ENCODE measurements at regions not wholly inside any gene's neighbourhood (a gene's known extent, or its start where the extent isn't known, plus 50 kb on each side); places are given as distances from the start of the nearest gene placed in this dataset.

GRCh38 chr7:18157233-18157632 is 129.6 kb upstream of the PRPS1L1 start:
- Histone ChIP-seq H2AK5ac (ENCODE audit: low read depth, low read length) (no peak overlapping the region), H2BK15ac (ENCODE audit: low read length) (no peak overlapping the region), H3K27me3 (ENCODE audit: control insufficient read depth in 3 of 3, insufficient read depth in 3 of 3, low read depth in 1 of 3, low read length in 3 of 3) (no peaks in the 10 kb centered on the region), H2BK120ac (ENCODE audit: low read depth, low read length) (no peak overlapping the region), H3K9ac (ENCODE audit: low read depth, low read length, poor library complexity) (no peak overlapping the region), H3K9me3 (replicated peaks in 1 of 2; ENCODE audit: control insufficient read depth in 2 of 2, insufficient read depth in 1 of 2, low read depth in 1 of 2, low read length in 2 of 2) (no peaks in the 10 kb centered on the region), H3K79me1 (ENCODE audit: low read depth, low read length) (no peaks in the 10 kb centered on the region), H3K18ac (ENCODE audit: low read length) (no peak overlapping the region), H3K4me1 (ENCODE audit: control insufficient read depth in 2 of 2, insufficient read depth in 1 of 2, low read depth in 1 of 2, low read length in 2 of 2) (no peaks in the 10 kb centered on the region), H4K91ac (ENCODE audit: low read depth, low read length, poor library complexity) (no peak overlapping the region), H3K4ac (ENCODE audit: low read length) (no peak overlapping the region), H4K8ac (ENCODE audit: low read depth, low read length) (no peak overlapping the region), H3K4me3 (ENCODE audit: low read length in 2 of 2) (no peak overlapping the region), H3K14ac (ENCODE audit: low read length) (no peak overlapping the region), H2BK12ac (ENCODE audit: low read length) (no peak overlapping the region), H2BK5ac (ENCODE audit: low read length) (no peak overlapping the region), H2AFZ (ENCODE audit: low read length) (no peak overlapping the region), H3K23ac (ENCODE audit: low read depth, low read length, poor library complexity) (no peak overlapping the region), H3K4me2 (ENCODE audit: insufficient read depth, low read length, poor library complexity, severe bottlenecking) (no peak overlapping the region), H3K36me3 (replicated peaks in 1 of 2; ENCODE audit: control insufficient read depth in 2 of 2, insufficient read depth in 2 of 2, low read length in 2 of 2) (no peaks in the 10 kb centered on the region), H3K27ac (replicated peaks; ENCODE audit: low read length) (no peak overlapping the region)
- no CpG with 5 or more reads among the region's 1 CpG for WGBS, 2 donors (ENCODE audit: extremely low coverage in 2 of 2, insufficient read length in 2 of 2, insufficient replicate concordance in 1 of 2)
- DNase-seq (ENCODE audit: low spot score) = no peak

DNA sequence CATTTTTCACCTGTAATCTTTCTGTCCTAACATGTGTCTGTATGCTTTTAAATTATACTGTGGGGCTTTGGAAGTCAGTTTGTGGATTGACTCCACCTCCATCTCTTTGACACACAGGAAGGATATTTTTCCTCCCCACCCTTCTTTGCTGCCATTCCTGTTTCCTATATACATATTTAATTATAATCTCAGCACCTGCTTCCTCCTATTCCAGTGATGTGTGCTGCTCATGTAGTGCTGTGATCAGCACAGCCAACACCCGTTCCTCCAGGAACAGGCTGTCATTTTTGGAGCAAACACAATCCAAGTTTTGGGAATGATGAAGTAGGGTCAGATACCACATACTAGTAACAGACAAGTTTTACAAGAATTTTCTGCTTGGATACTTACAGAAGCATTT is 135.0 kb upstream of the PRPS1L1 start:
- no peaks in the 10 kb centered on the region for H3K4me1 ChIP-seq (ENCODE audit: control insufficient read depth in 2 of 2, insufficient read depth in 1 of 2, low read depth in 1 of 2, low read length in 2 of 2)
- H3K79me1 ChIP-seq (ENCODE audit: low read depth, low read length) = no peaks in the 10 kb centered on the region
- H3K9me3 ChIP-seq (replicated peaks in 1 of 2; ENCODE audit: control insufficient read depth in 2 of 2, insufficient read depth in 1 of 2, low read depth in 1 of 2, low read length in 2 of 2) = no peaks in the 10 kb centered on the region
- WGBS, 2 donors (ENCODE audit: extremely low coverage in 2 of 2, insufficient read length in 2 of 2, insufficient replicate concordance in 1 of 2) = no CpG with 5 or more reads among the region's 1 CpG
- no peak overlapping the region for H3K23ac ChIP-seq (ENCODE audit: low read depth, low read length, poor library complexity)
- no peak overlapping the region for H2AK5ac ChIP-seq (ENCODE audit: low read depth, low read length)
- H2BK120ac ChIP-seq (ENCODE audit: low read depth, low read length) = no peak overlapping the region
- H3K4me2 ChIP-seq (ENCODE audit: insufficient read depth, low read length, poor library complexity, severe bottlenecking) = no peak overlapping the region
- no peak for DNase-seq (ENCODE audit: low spot score)
- no peaks in the 10 kb centered on the region for H3K36me3 ChIP-seq (replicated peaks in 1 of 2; ENCODE audit: control insufficient read depth in 2 of 2, insufficient read depth in 2 of 2, low read length in 2 of 2)
- no peak overlapping the region for H3K27ac ChIP-seq (replicated peaks; ENCODE audit: low read length)
- H4K91ac ChIP-seq (ENCODE audit: low read depth, low read length, poor library complexity) = no peak overlapping the region
- H4K8ac ChIP-seq (ENCODE audit: low read depth, low read length) = no peak overlapping the region
- H3K4ac ChIP-seq (ENCODE audit: low read length) = no peak overlapping the region
- no peak overlapping the region for H3K9ac ChIP-seq (ENCODE audit: low read depth, low read length, poor library complexity)
- H2AFZ ChIP-seq (ENCODE audit: low read length) = no peak overlapping the region
- H3K14ac ChIP-seq (ENCODE audit: low read length) = no peak overlapping the region
- H3K27me3 ChIP-seq (ENCODE audit: control insufficient read depth in 3 of 3, insufficient read depth in 3 of 3, low read depth in 1 of 3, low read length in 3 of 3) = no peaks in the 10 kb centered on the region
- H2BK15ac ChIP-seq (ENCODE audit: low read length) = no peak overlapping the region
- H2BK5ac ChIP-seq (ENCODE audit: low read length) = no peak overlapping the region
- H3K4me3 ChIP-seq (ENCODE audit: low read length in 2 of 2) = no peak overlapping the region
- H3K18ac ChIP-seq (ENCODE audit: low read length) = no peak overlapping the region
- H2BK12ac ChIP-seq (ENCODE audit: low read length) = no peak overlapping the region

GRCh38 chr7:18163091-18163490 is 135.4 kb upstream of the PRPS1L1 start:
- H3K36me3 ChIP-seq (replicated peaks in 1 of 2; ENCODE audit: control insufficient read depth in 2 of 2, insufficient read depth in 2 of 2, low read length in 2 of 2) = no peaks in the 10 kb centered on the region
- H3K27ac ChIP-seq (replicated peaks; ENCODE audit: low read length) = no peak overlapping the region
- no peak overlapping the region for H3K4ac ChIP-seq (ENCODE audit: low read length)
- no peak overlapping the region for H2BK15ac ChIP-seq (ENCODE audit: low read length)
- no peak overlapping the region for H2BK120ac ChIP-seq (ENCODE audit: low read depth, low read length)
- no peak overlapping the region for H3K4me2 ChIP-seq (ENCODE audit: insufficient read depth, low read length, poor library complexity, severe bottlenecking)
- no peaks in the 10 kb centered on the region for H3K27me3 ChIP-seq (ENCODE audit: control insufficient read depth in 3 of 3, insufficient read depth in 3 of 3, low read depth in 1 of 3, low read length in 3 of 3)
- no CpG with 5 or more reads among the region's 3 CpGs for WGBS, 2 donors (ENCODE audit: extremely low coverage in 2 of 2, insufficient read length in 2 of 2, insufficient replicate concordance in 1 of 2)
- H3K14ac ChIP-seq (ENCODE audit: low read length) = no peak overlapping the region
- H3K9me3 ChIP-seq (replicated peaks in 1 of 2; ENCODE audit: control insufficient read depth in 2 of 2, insufficient read depth in 1 of 2, low read depth in 1 of 2, low read length in 2 of 2) = no peaks in the 10 kb centered on the region
- no peak overlapping the region for H2AK5ac ChIP-seq (ENCODE audit: low read depth, low read length)
- H3K4me3 ChIP-seq (ENCODE audit: low read length in 2 of 2) = no peak overlapping the region
- no peak overlapping the region for H2BK5ac ChIP-seq (ENCODE audit: low read length)
- no peak overlapping the region for H3K9ac ChIP-seq (ENCODE audit: low read depth, low read length, poor library complexity)
- H3K18ac ChIP-seq (ENCODE audit: low read length) = no peak overlapping the region
- H4K8ac ChIP-seq (ENCODE audit: low read depth, low read length) = no peak overlapping the region
- no peak overlapping the region for H2AFZ ChIP-seq (ENCODE audit: low read length)
- H3K79me1 ChIP-seq (ENCODE audit: low read depth, low read length) = no peaks in the 10 kb centered on the region
- H3K23ac ChIP-seq (ENCODE audit: low read depth, low read length, poor library complexity) = no peak overlapping the region
- H4K91ac ChIP-seq (ENCODE audit: low read depth, low read length, poor library complexity) = no peak overlapping the region
- no peaks in the 10 kb centered on the region for H3K4me1 ChIP-seq (ENCODE audit: control insufficient read depth in 2 of 2, insufficient read depth in 1 of 2, low read depth in 1 of 2, low read length in 2 of 2)
- no peak overlapping the region for H2BK12ac ChIP-seq (ENCODE audit: low read length)
- DNase-seq (ENCODE audit: low spot score) = no peak

DNA sequence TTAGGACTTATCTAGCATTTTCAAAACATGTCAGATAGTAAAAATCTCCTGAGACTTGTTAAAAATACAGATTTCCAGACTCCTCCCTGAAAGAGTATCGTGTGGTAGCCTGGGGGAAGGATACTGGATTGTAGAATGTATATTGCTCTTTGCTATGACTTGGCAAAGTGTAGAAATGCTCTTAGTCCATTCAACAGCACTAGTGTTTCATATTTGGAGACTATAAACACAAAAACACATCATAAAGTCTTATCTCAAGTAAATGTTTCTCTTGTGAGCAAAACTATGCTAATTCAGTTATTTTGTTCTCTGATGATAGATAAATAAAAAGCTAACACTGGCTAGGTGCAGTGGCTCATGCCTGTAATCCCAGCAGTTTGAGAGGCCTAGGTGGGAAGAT is 137.5 kb upstream of the PRPS1L1 start:
- H3K23ac ChIP-seq (ENCODE audit: low read depth, low read length, poor library complexity) = no peak overlapping the region
- H3K4ac ChIP-seq (ENCODE audit: low read length) = no peak overlapping the region
- no peak overlapping the region for H2BK5ac ChIP-seq (ENCODE audit: low read length)

More for the DNA sequence above, 137.5 kb upstream of the PRPS1L1 start:
- Histone ChIP-seq H3K4me1 (ENCODE audit: control insufficient read depth in 2 of 2, insufficient read depth in 1 of 2, low read depth in 1 of 2, low read length in 2 of 2) (no peaks in the 10 kb centered on the region), H2AFZ (ENCODE audit: low read length) (no peak overlapping the region), H3K14ac (ENCODE audit: low read length) (no peak overlapping the region), H4K91ac (ENCODE audit: low read depth, low read length, poor library complexity) (no peak overlapping the region), H3K79me1 (ENCODE audit: low read depth, low read length) (no peaks in the 10 kb centered on the region), H3K4me2 (ENCODE audit: insufficient read depth, low read length, poor library complexity, severe bottlenecking) (no peak overlapping the region), H3K18ac (ENCODE audit: low read length) (no peak overlapping the region), H3K27ac (replicated peaks; ENCODE audit: low read length) (no peak overlapping the region), H3K36me3 (replicated peaks in 1 of 2; ENCODE audit: control insufficient read depth in 2 of 2, insufficient read depth in 2 of 2, low read length in 2 of 2) (no peaks in the 10 kb centered on the region), H2BK12ac (ENCODE audit: low read length) (no peak overlapping the region), H2AK5ac (ENCODE audit: low read depth, low read length) (no peak overlapping the region), H3K9me3 (replicated peaks in 1 of 2; ENCODE audit: control insufficient read depth in 2 of 2, insufficient read depth in 1 of 2, low read depth in 1 of 2, low read length in 2 of 2) (no peaks in the 10 kb centered on the region), H3K9ac (ENCODE audit: low read depth, low read length, poor library complexity) (no peak overlapping the region), H3K4me3 (ENCODE audit: low read length in 2 of 2) (no peak overlapping the region), H2BK15ac (ENCODE audit: low read length) (no peak overlapping the region), H2BK120ac (ENCODE audit: low read depth, low read length) (no peak overlapping the region), H3K27me3 (ENCODE audit: control insufficient read depth in 3 of 3, insufficient read depth in 3 of 3, low read depth in 1 of 3, low read length in 3 of 3) (no peaks in the 10 kb centered on the region), H4K8ac (ENCODE audit: low read depth, low read length) (no peak overlapping the region)
- no peak for DNase-seq (ENCODE audit: low spot score)
- no CpG with 5 or more reads among the region's 1 CpG for WGBS, 2 donors (ENCODE audit: extremely low coverage in 2 of 2, insufficient read length in 2 of 2, insufficient replicate concordance in 1 of 2)
